IMR-90 (cell line): ENCODE measurements at regions not wholly inside any gene's neighbourhood (a gene's known extent, or its start where the extent isn't known, plus 50 kb on each side); places are given as distances from the start of the nearest gene placed in this dataset.

ENCODE experiments used
- ATAC-seq: fragments of 200-7000 bp; cut with Tn5 transposase; 2 replicates; pipeline ENCODE4 v1.9.1; 2020; ENCODE audit warnings: low read depth, mild to moderate bottlenecking, moderate library complexity
- BruUV-seq: library from RNA; stranded (reverse); fragments of 400-500 nt; replicated peaks from 2 replicates; lab custom pipeline; 2021; lab: Mats Ljungman, UMichigan
- CTCF ChIA-PET: fragments of 300-600 bp; formaldehyde crosslinking; extraction: SDS; loops from one replicate; lab custom pipeline; 2021; ENCODE audit warnings: antibody characterized with exemption; lab: Yijun Ruan, JAX
- POLR2A ChIA-PET: fragments of 300-600 bp; sonication (Branson Sonifier 250); formaldehyde crosslinking; loops from one replicate; lab custom pipeline; 2022; ENCODE audit warnings: antibody characterized with exemption; ENCODE audit not compliant: unreplicated experiment; lab: Charles Lee
- DNase-seq: peaks from one replicate; pipeline ENCODE4 v3.0.0; 2013
- H2AFZ ChIP-seq: replicated peaks from 2 replicates; pipeline ENCODE3; 2013; ENCODE audit warnings: low read length, mild to moderate bottlenecking; ENCODE audit not compliant: poor library complexity
- H2AK5ac ChIP-seq: 2 replicates; pipeline ENCODE4 v1.6.1; 2013; ENCODE audit warnings: low read depth, low read length, inconsistent platforms
- H2AK9ac ChIP-seq: replicated peaks from 2 replicates; pipeline ENCODE3; 2013; ENCODE audit warnings: mild to moderate bottlenecking, low read depth, low read length, moderate library complexity; ENCODE audit not compliant: poor library complexity
- H2BK120ac ChIP-seq: 2 replicates; pipeline ENCODE4 v1.6.1; 2013; ENCODE audit warnings: low read depth, low read length, inconsistent platforms
- H2BK15ac ChIP-seq: 3 replicates; pipeline ENCODE4 v1.6.1; 2013; ENCODE audit warnings: low read depth, low read length, inconsistent platforms
- H2BK20ac ChIP-seq: 2 replicates; pipeline ENCODE4 v1.6.1; 2013; ENCODE audit warnings: low read depth, mild to moderate bottlenecking, inconsistent platforms, low read length, moderate library complexity
- H2BK5ac ChIP-seq: 2 replicates; pipeline ENCODE4 v1.6.1; 2013; ENCODE audit warnings: mild to moderate bottlenecking, low read depth, low read length, inconsistent platforms; ENCODE audit not compliant: poor library complexity, severe bottlenecking
- H3K14ac ChIP-seq: replicated peaks from 2 replicates; pipeline ENCODE4 v1.6.1; 2013; ENCODE audit warnings: low read depth, low read length, inconsistent platforms
- H3K18ac ChIP-seq: 2 replicates; pipeline ENCODE4 v1.6.1; 2013; ENCODE audit warnings: low read depth, low read length, control low read depth
- H3K23ac ChIP-seq: 2 replicates; pipeline ENCODE4 v1.6.1; 2013; ENCODE audit warnings: low read depth, low read length, inconsistent platforms
- H3K27ac ChIP-seq: 2 replicates; pipeline ENCODE4 v1.5.1; 2013; ENCODE audit warnings: mild to moderate bottlenecking, control low read depth, low read length; ENCODE audit not compliant: insufficient read depth
- H3K27me3 ChIP-seq: 2 replicates; pipeline ENCODE4 v1.6.1; 2013; ENCODE audit warnings: low read length; ENCODE audit not compliant: control insufficient read depth, insufficient read depth
- H3K36me3 ChIP-seq: 2 replicates; pipeline ENCODE4 v1.6.1; 2013; ENCODE audit warnings: low read length, mixed read lengths; ENCODE audit not compliant: control insufficient read depth, insufficient read depth
- H3K4ac ChIP-seq: 2 replicates; pipeline ENCODE4 v1.6.1; 2013; ENCODE audit warnings: low read depth, low read length, inconsistent platforms
- H3K4me1 ChIP-seq: 2 replicates; pipeline ENCODE4 v1.6.1; 2013; ENCODE audit warnings: low read length, mixed read lengths; ENCODE audit not compliant: control insufficient read depth, insufficient read depth
- H3K4me2 ChIP-seq: 2 replicates; pipeline ENCODE4 v1.6.1; 2013; ENCODE audit warnings: low read depth, mild to moderate bottlenecking, control low read depth, low read length, moderate library complexity
- H3K4me3 ChIP-seq: 2 replicates; pipeline ENCODE4 v1.5.1; 2013; ENCODE audit warnings: low read depth, mild to moderate bottlenecking, control low read depth, low read length, moderate library complexity; ENCODE audit not compliant: insufficient read depth
- H3K56ac ChIP-seq: 2 replicates; pipeline ENCODE4 v1.6.1; 2013; ENCODE audit warnings: low read length, inconsistent platforms; ENCODE audit not compliant: insufficient read depth; ENCODE audit errors: extremely low read depth
- H3K79me1 ChIP-seq, 2 experiments: 2 replicates each; pipeline ENCODE4 v1.6.1; 2013; ENCODE audit warnings: low read length in 2 of 2, inconsistent platforms in 1 of 2, low read depth in 1 of 2
- H3K9ac ChIP-seq: 2 replicates; pipeline ENCODE4 v1.6.1; 2013; ENCODE audit warnings: low read depth, low read length, control low read depth
- H3K9me1 ChIP-seq: 2 replicates; pipeline ENCODE4 v1.6.1; 2013; ENCODE audit warnings: low read length, inconsistent platforms; ENCODE audit not compliant: insufficient read depth
- H3K9me3 ChIP-seq: 2 replicates; pipeline ENCODE4 v1.6.1; 2013; ENCODE audit warnings: low read length; ENCODE audit not compliant: control insufficient read depth, insufficient read depth
- H4K20me1 ChIP-seq: 2 replicates; pipeline ENCODE4 v1.6.1; 2013; ENCODE audit warnings: low read length, inconsistent platforms; ENCODE audit not compliant: insufficient read depth
- H4K5ac ChIP-seq: 2 replicates; pipeline ENCODE4 v1.6.1; 2013; ENCODE audit warnings: mild to moderate bottlenecking, low read depth, low read length, control low read depth
- H4K8ac ChIP-seq, 2 experiments: 2 replicates each; pipeline ENCODE4 v1.6.1; 2013; ENCODE audit warnings: low read depth in 2 of 2, low read length in 2 of 2, control low read depth in 1 of 2, inconsistent platforms in 1 of 2
- H4K91ac ChIP-seq: 2 replicates; pipeline ENCODE4 v1.6.1; 2013; ENCODE audit warnings: low read depth, low read length, inconsistent platforms; ENCODE audit not compliant: insufficient read depth
- BHLHE40 ChIP-seq: fragments of 150-350 bp; IDR thresholded peaks from 2 replicates; pipeline ENCODE4 v1.6.1; 2016; ENCODE audit warnings: mild to moderate bottlenecking, low read depth, low read length
- CEBPB ChIP-seq: IDR thresholded peaks from 2 replicates; pipeline ENCODE4 v1.6.1; 2012; ENCODE audit warnings: low read depth, low read length, improper control_type of control experiment
- CTCF ChIP-seq: conservative IDR thresholded peaks from 2 replicates; pipeline ENCODE4 v1.5.1; 2012; ENCODE audit warnings: mild to moderate bottlenecking, low read depth, low read length, improper control_type of control experiment
- FOS ChIP-seq: fragments of 150-350 bp; IDR thresholded peaks from 2 replicates; pipeline ENCODE4 v1.6.1; 2016; ENCODE audit warnings: low read depth, low read length
- MAFK ChIP-seq: IDR thresholded peaks from 2 replicates; pipeline ENCODE4 v1.6.1; 2012; ENCODE audit warnings: low read depth, low read length, improper control_type of control experiment
- MAZ ChIP-seq: IDR thresholded peaks from 2 replicates; pipeline ENCODE4 v1.6.1; 2012; ENCODE audit warnings: low read depth, mild to moderate bottlenecking, low read length, improper control_type of control experiment, moderate library complexity, borderline replicate concordance
- MXI1 ChIP-seq: IDR thresholded peaks from 2 replicates; pipeline ENCODE4 v1.6.1; 2012; ENCODE audit warnings: low read depth, mild to moderate bottlenecking, low read length, moderate library complexity, borderline replicate concordance
- NFE2L2 ChIP-seq: fragments of 150-350 bp; IDR thresholded peaks from 2 replicates; pipeline ENCODE4 v1.6.1; 2016; ENCODE audit warnings: low read depth, mild to moderate bottlenecking, low read length
- POLR2A ChIP-seq: IDR thresholded peaks from 2 replicates; pipeline ENCODE4 v1.6.1; 2012; ENCODE audit warnings: mild to moderate bottlenecking, low read depth, low read length
- RCOR1 ChIP-seq: IDR thresholded peaks from 2 replicates; pipeline ENCODE4 v1.6.1; 2012; ENCODE audit warnings: mild to moderate bottlenecking, low read length, improper control_type of control experiment; ENCODE audit not compliant: insufficient replicate concordance
- RFX5 ChIP-seq: IDR thresholded peaks from 2 replicates; pipeline ENCODE4 v1.8.0; 2012; ENCODE audit warnings: low read depth, mild to moderate bottlenecking, low read length, moderate library complexity
- SMC3 ChIP-seq: fragments of 150-350 bp; IDR thresholded peaks from 2 replicates; pipeline ENCODE4 v1.6.1; 2016; ENCODE audit warnings: low read depth, mild to moderate bottlenecking, antibody characterized with exemption, low read length, moderate library complexity
- WGBS, 2 experiments: methylation state at CpG; one replicate each; pipeline versions ENCODE4 v1.1.5 to v1.1.7; 2013; ENCODE audit warnings: missing lambda C conversion rate in 2 of 2; ENCODE audit not compliant: insufficient read length in 1 of 2; ENCODE audit errors: extremely low coverage in 2 of 2; 5-methylcytosine and 5-hydroxymethylcytosine counted together
- dilution Hi-C: fragments of 300-500 bp; cut with HindIII; formaldehyde crosslinking; loops from one replicate; pipeline ENCODE4 v1.14.3; 2018; ENCODE audit warnings: low sequenced_read_pairs; ENCODE audit not compliant: unreplicated experiment
- in situ Hi-C: fragments of 300-500 bp; cut with MboI; formaldehyde crosslinking; loops from 3 replicates; pipeline ENCODE4 v1.14.3; 2019; ENCODE audit warnings: low sequenced_read_pairs, inconsistent platforms, mixed read lengths
- intact Hi-C: fragments of 100-400 bp; cut with micrococcal nuclease; formaldehyde crosslinking; loops from 2 replicates; pipeline ENCODE4 v1.10.0; 2022
- TF ChIP-seq, protein P1 (sequence below): fragments of 150-350 bp; IDR thresholded peaks from 2 replicates; pipeline ENCODE4 v1.6.1; 2017; ENCODE audit warnings: mild to moderate bottlenecking, antibody characterized with exemption, low read length, low read depth

- Histone ChIP-seq H3K56ac (no peak overlapping the region), H3K4ac (peak overlapping the region; percentile 35), H2BK15ac (peak overlapping the region; percentile 52; the same call in 2 of the 3 replicates), H3K9me1 (peaks cover 8% of the 10 kb centered on the region; the same call in 1 of the 2 replicates), H4K20me1 (no peaks in the 10 kb centered on the region), H3K79me1 (no peaks in the 10 kb centered on the region), H3K4me2 (no peak overlapping the region), H3K9me3 (no peaks in the 10 kb centered on the region), H2BK20ac (peak overlapping the region; percentile 88; the same call in 1 of the 2 replicates), H4K8ac (peak overlapping the region in 1 of 2 experiments; percentile 45; a peak in 2 of 4 replicates), H3K14ac (peak overlapping the region; percentile 46; the same call in 1 of the 2 replicates), H3K23ac (no peak overlapping the region), H4K91ac (peak overlapping the region; percentile 31; the same call in 1 of the 2 replicates), H3K4me1 (peaks cover 12% of the 10 kb centered on the region), H3K27ac (no peak overlapping the region), H2BK5ac (peak overlapping the region; percentile 14), H3K36me3 (no peaks in the 10 kb centered on the region), H2AK9ac (no peak overlapping the region), H2AFZ (no peak overlapping the region), H4K5ac (no peak overlapping the region), H2AK5ac (peak overlapping the region; percentile 85), H3K27me3 (no peaks in the 10 kb centered on the region), H3K4me3 (no peak overlapping the region), H2BK120ac (peak overlapping the region; percentile 90; the same call in 1 of the 2 replicates), H3K18ac (peak overlapping the region; percentile 30; the same call in 1 of the 2 replicates), H3K9ac (no peak overlapping the region)
- intact Hi-C loops, result no loop called here
- peak; percentile 33 for ATAC-seq
- TF ChIP-seq MXI1, result no peak
- no peak for TF ChIP-seq RCOR1
- no peak for TF ChIP-seq POLR2A
- peak; percentile 73 for TF ChIP-seq FOS
- TF ChIP-seq CEBPB, result peak; percentile 96
- TF ChIP-seq SMC3, result no peak
- TF ChIP-seq MAZ, result no peak; the same call in 1 of the 2 replicates
- TF ChIP-seq CTCF, result no peak
- peak; percentile 90 for TF ChIP-seq NFE2L2
- TF ChIP-seq MAFK, result peak; percentile 61
- TF ChIP-seq, protein P1, sequence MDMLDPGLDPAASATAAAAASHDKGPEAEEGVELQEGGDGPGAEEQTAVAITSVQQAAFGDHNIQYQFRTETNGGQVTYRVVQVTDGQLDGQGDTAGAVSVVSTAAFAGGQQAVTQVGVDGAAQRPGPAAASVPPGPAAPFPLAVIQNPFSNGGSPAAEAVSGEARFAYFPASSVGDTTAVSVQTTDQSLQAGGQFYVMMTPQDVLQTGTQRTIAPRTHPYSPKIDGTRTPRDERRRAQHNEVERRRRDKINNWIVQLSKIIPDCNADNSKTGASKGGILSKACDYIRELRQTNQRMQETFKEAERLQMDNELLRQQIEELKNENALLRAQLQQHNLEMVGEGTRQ, result no peak
- TF ChIP-seq RFX5, result no peak
- no peak for TF ChIP-seq BHLHE40
- ChIA-PET POLR2A (no interaction called here), CTCF (no interaction called here)
- WGBS, 2 experiments, result no CpG with 5 or more reads among the region's 3 CpGs
- dilution Hi-C loops, result no loop called here
- in situ Hi-C loops, result no loop called here
- no TSS peak for BruUV-seq
- peak; percentile 82 for DNase-seq
These were observed 97.7 kb upstream of the JUN start for GRCh38 chr1:58881471-58881994.
